NCI-H1436 (cell line): ENCODE measurements at regions not wholly inside any gene's neighbourhood (a gene's known extent, or its start where the extent isn't known, plus 50 kb on each side); places are given as distances from the start of the nearest gene placed in this dataset.

ENCODE experiments used
- DNase-seq: peaks from one replicate; lab custom pipeline; 2025; lab: John Stamatoyannopoulos, UW

GRCh38 chr6:163951326-163951725 is 536.8 kb downstream of the QKI start:
- DNase-seq = no peak

GRCh38 chr6:163950159-163950558 is 535.6 kb downstream of the QKI start:
- no peak for DNase-seq

- DNase-seq = no peak
Observed at GRCh38 chr6:163949431-163949830, 534.9 kb downstream of the QKI start.

GRCh38 chr6:163948250-163948649 is 533.7 kb downstream of the QKI start:
- DNase-seq = no peak

GRCh38 chr6:163947276-163947675 is 532.8 kb downstream of the QKI start:
- no peak for DNase-seq

GRCh38 chr6:163946437-163946836 is 531.9 kb downstream of the QKI start:
- DNase-seq = no peak

- no peak for DNase-seq
Observed at GRCh38 chr6:163945808-163946207, 531.3 kb downstream of the QKI start.

GRCh38 chr6:163944897-163945296 is 530.4 kb downstream of the QKI start:
- DNase-seq = no peak

GRCh38 chr6:163943607-163944385 is 529.3 kb downstream of the QKI start:
- DNase-seq = peak; percentile 50

- DNase-seq = no peak
Observed at GRCh38 chr6:163942790-163943189, 528.3 kb downstream of the QKI start.

GRCh38 chr6:163941624-163941976 is 527.1 kb downstream of the QKI start:
- DNase-seq = peak; percentile 15

- DNase-seq = no peak
Observed at GRCh38 chr6:163940705-163941623, 526.4 kb downstream of the QKI start.

GRCh38 chr6:163937071-163937470 is 522.6 kb downstream of the QKI start:
- no peak for DNase-seq

GRCh38 chr6:163935158-163935762 is 520.7 kb downstream of the QKI start:
- no peak for DNase-seq

- no peak for DNase-seq
Observed at GRCh38 chr6:163930012-163930411, 515.5 kb downstream of the QKI start.

GRCh38 chr6:163929538-163929937 is 515.0 kb downstream of the QKI start:
- no peak for DNase-seq

GRCh38 chr6:163926642-163927041 is 512.1 kb downstream of the QKI start:
- DNase-seq = no peak

- no peak for DNase-seq
Observed at GRCh38 chr6:163925839-163926238, 511.3 kb downstream of the QKI start.

GRCh38 chr6:163923658-163924411 is 509.3 kb downstream of the QKI start:
- DNase-seq = no peak

GRCh38 chr6:163922562-163922961 is 508.0 kb downstream of the QKI start:
- no peak for DNase-seq

GRCh38 chr6:163919652-163920051 is 505.1 kb downstream of the QKI start:
- no peak for DNase-seq
